ENCODE measurements at regions not wholly inside any gene's neighbourhood (a gene's known extent, or its start where the extent isn't known, plus 50 kb on each side); places are given as distances from the start of the nearest gene placed in this dataset.
"Not testable (repeated sequence)": the region's sequence is repeated elsewhere in the genome, so short reads cannot be mapped to it uniquely, and the experiment has no call there.

- DNase-seq, result peak; percentile 2
Observed at GRCh38 chrX:26851981-26852380, 611.2 kb downstream of the PPP4R3C start.

GRCh38 chrX:26848511-26848910 lies 614.6 kb downstream of the PPP4R3C start:
- peak; percentile 16 for DNase-seq

GRCh38 chrX:26845056-26845455 lies 618.1 kb downstream of the PPP4R3C start:
- peak; percentile 51 for DNase-seq

GRCh38 chrX:26822448-26822847 lies 606.5 kb downstream of the MAGEB5 start:
- DNase-seq, result no peak

- no peak for DNase-seq
Observed at GRCh38 chrX:26789751-26790150, 573.8 kb downstream of the MAGEB5 start.

- DNase-seq, result peak; percentile 48
Observed at GRCh38 chrX:26788402-26788998, 572.5 kb downstream of the MAGEB5 start.

GRCh38 chrX:26783512-26784225 lies 567.7 kb downstream of the MAGEB5 start:
- peak; percentile 28 for DNase-seq

GRCh38 chrX:26778320-26778888 lies 562.4 kb downstream of the MAGEB5 start:
- no peak for DNase-seq

GRCh38 chrX:26762253-26762652 lies 546.3 kb downstream of the MAGEB5 start:
- DNase-seq, result no peak

GRCh38 chrX:26755760-26756159 lies 539.8 kb downstream of the MAGEB5 start:
- not testable (repeated sequence) for DNase-seq

- no peak for DNase-seq
Observed at GRCh38 chrX:26747877-26748276, 531.9 kb downstream of the MAGEB5 start.

- DNase-seq, result no peak
Observed at GRCh38 chrX:26722666-26723428, 506.9 kb downstream of the MAGEB5 start.

GRCh38 chrX:26672571-26672970 lies 456.6 kb downstream of the MAGEB5 start:
- peak; percentile 23 for DNase-seq

- no peak for DNase-seq
Observed at GRCh38 chrX:26670521-26670920, 454.6 kb downstream of the MAGEB5 start.

- DNase-seq, result no peak
Observed at GRCh38 chrX:26664919-26665318, 448.9 kb downstream of the MAGEB5 start.

GRCh38 chrX:26653050-26653449 lies 437.1 kb downstream of the MAGEB5 start:
- DNase-seq, result no peak

GRCh38 chrX:26651755-26652154 lies 435.8 kb downstream of the MAGEB5 start:
- no peak for DNase-seq

- DNase-seq, result no peak
Observed at GRCh38 chrX:26649534-26649933, 433.6 kb downstream of the MAGEB5 start.

- DNase-seq, result no peak
Observed at GRCh38 chrX:26631385-26631784, 415.4 kb downstream of the MAGEB5 start.

- peak; percentile 32 for DNase-seq
Observed at GRCh38 chrX:26613956-26614355, 398.0 kb downstream of the MAGEB5 start.

GRCh38 chrX:26606971-26607370 lies 391.0 kb downstream of the MAGEB5 start:
- DNase-seq, result no peak

- peak; percentile 28 for DNase-seq
Observed at GRCh38 chrX:26597981-26598380, 382.0 kb downstream of the MAGEB5 start.

- no peak for DNase-seq
Observed at GRCh38 chrX:26590849-26591248, 374.9 kb downstream of the MAGEB5 start.

GRCh38 chrX:26586570-26586969 lies 370.6 kb downstream of the MAGEB5 start:
- DNase-seq, result no peak
